NB4 (cell line): ENCODE measurements at regions not wholly inside any gene's neighbourhood (a gene's known extent, or its start where the extent isn't known, plus 50 kb on each side); places are given as distances from the start of the nearest gene placed in this dataset.

Source experiments
- CTCF ChIP-seq: IDR thresholded peaks from one replicate; pipeline ENCODE4 v1.5.1; 2012; ENCODE audit warnings: low read depth, low read length
- POLR2A ChIP-seq: IDR thresholded peaks from 2 replicates; pipeline ENCODE4 v1.6.1; 2011; ENCODE audit warnings: mild to moderate bottlenecking; ENCODE audit not compliant: insufficient read length; ENCODE audit errors: extremely low read depth

GRCh38 chr2:60219536-60219935 lies 333.9 kb downstream of the BCL11A start:
- TF ChIP-seq CTCF, result no peak
- TF ChIP-seq POLR2A, result no peak
